Forelimb muscle (tissue), 1 donor: ENCODE measurements at regions not wholly inside any gene's neighbourhood (a gene's known extent, or its start where the extent isn't known, plus 50 kb on each side); places are given as distances from the start of the nearest gene placed in this dataset.

Experiments used
- DNase-seq: peaks from one replicate; pipeline ENCODE4 v3.0.0-alpha.2; 2013; ENCODE audit warnings: low read depth

DNA sequence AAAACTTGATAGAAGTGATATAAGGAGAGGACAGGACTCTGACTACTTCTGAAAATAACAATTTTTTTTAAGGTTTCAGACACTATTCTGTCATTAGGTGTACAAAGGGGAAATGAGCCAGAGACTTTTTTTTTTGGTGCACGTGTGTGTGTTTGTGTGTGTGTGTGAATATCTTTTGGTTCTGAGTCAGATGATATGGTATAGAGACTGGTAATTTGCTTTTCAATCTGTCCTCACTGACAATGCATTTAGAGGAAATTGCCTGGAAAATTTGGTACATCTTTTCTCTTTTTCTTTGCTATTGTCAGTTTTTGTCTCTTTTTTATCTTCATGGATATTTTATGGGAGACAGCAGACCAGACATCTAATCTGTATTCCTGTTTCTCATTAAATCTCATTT is 59.3 kb downstream of the DDIT4L start:
- no peak for DNase-seq

DNA sequence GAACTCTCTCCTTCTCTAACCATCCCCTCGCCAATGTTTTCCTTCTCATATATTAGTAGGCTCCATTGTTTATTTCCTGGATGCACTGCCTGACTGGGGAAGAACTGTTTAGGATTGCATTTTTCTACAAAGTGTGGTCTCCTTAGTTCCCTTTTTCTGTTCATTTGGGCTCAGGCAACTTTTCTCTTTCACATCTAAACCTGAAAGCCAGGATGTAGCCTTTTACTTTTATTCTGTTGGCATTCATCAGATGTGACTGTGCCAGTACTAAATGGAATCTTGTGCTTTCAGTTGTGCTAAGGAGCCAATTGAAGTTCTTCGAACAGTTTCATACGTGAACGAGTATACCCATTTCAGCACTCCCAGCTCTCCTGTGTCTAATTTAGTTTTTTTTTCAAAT is 59.8 kb downstream of the DDIT4L start:
- DNase-seq, result no peak

DNA sequence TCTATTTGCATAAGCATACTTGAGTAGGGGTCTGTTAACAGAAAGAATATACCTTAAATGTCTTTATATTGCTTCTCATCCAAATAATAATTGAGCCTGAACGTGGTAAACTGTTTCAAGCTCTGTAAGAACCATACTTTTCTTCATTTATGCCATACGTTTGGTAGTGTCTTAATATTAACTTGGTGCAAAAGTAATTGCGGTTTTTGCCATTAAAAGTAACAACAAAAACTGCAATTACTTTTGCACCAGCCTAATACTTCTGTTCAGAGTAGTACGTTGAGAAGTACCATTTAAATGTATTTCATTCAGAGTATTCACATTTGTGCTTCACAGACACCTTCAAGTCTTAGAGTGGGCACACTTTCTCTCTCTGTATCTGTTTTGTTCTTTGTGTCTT is 60.5 kb downstream of the DDIT4L start:
- DNase-seq, result no peak

DNA sequence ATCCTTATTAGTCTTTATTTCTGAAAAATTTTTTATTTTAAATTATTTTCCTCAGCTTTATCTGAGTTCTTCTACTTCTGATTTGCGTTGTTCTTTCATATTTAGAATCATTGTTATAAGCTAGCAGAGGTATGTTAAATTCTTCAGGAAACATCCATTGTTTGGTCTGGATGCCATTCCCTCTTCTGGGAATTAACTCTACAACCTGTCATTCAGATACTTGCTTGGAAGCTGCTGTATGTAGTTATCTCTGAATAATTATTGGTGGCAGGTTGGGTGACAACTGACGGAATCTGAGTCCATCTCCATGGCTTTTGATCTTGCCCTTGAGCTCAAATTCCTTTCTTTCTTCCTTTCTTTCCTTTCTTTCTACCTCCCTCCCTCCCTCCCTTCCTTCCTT is 61.9 kb downstream of the DDIT4L start:
- no peak for DNase-seq

DNA sequence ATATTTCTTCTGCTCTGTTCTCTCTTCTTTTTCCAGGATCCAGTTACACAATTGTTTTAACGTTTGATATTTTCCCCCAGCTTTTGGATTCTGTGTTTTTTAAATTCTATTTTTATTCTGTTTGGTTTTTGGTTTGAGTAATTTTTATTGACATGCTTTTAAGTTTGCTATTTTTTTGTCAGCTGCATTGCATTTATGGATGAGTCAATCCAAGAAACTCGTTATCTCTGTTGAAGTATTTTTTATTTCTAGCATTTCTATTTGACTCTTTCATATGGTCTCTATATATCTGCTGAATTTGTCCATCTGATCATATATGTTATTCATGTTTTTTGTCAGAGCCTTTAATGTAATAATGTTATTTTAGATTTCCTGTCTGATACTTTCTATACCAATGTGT is 65.6 kb downstream of the DDIT4L start:
- DNase-seq, result no peak

DNA sequence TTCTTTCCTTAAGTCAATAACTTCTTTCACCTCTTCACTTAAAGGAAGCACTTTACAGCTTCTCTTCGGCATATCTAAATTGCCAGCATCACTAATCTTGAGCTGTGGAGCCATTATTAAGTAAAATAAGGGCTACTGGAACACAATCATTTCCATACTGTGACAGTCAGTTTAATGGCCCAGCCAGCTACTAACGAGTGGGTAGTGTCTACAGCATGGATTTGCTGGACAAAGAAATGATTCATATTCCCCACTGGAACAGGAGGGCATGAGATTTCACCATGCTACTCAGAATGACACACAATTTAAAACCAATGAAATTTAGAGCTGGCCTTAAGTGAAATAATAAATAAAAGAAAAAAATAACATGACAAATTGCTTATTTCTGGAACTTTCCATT is 72.1 kb downstream of the DDIT4L start:
- no peak for DNase-seq

DNA sequence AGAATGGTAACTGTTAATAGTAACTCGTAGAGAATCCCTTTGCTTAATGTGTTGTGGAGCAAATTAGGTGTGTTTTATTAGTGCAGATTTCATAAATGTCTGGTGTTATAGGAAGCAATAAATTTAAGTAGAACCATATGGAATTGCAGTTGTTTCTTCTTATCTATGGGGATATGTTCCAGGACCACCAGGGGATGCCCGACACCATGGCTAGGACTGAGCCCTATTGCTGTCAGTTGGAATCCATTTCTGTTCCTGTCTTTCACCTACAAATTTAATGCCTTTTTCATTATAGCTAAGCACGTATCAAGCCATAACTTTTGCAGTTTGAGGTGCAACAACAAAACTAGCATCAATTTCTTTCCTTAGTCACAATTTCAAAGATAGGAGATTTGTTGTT is 72.5 kb downstream of the DDIT4L start:
- no peak for DNase-seq

DNA sequence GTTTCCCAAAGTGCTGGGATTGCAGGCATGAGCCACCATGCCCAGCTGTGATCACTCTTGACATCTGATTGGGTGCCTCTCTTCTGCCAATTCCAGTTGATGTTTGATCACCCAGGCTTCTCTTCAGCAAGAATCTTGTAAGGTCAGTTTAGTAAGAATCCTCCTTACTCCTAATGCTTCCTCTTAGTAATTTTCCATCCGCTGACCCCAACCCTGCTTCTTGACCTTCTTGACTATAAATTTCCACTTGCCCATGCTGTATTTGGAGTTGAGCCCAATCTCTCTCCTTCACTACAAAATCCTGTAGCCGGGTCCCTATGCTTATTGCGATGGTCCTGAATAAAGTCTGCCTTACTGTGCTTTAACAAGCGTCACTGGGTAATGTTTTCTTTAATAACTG is 75.4 kb downstream of the DDIT4L start:
- no peak for DNase-seq

DNA sequence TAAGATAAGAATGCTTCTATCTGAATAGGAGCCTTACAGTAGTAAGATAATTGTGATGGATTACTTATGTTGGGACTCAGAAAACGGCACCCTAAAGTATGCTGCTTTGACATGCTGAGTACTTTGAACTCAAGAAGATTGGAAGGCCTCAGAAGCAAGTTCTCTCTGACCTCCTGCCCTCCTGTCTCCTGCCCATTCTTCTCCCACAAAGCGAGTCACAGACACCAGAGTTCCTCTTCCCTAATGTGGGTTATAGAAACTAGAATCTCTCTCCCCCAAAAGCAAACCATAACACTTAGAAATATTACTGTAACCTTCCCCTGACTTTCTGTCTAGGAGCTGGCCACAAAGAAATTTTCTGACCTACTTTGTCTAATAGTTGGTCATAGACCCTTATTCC is 76.5 kb downstream of the DDIT4L start:
- no peak for DNase-seq

DNA sequence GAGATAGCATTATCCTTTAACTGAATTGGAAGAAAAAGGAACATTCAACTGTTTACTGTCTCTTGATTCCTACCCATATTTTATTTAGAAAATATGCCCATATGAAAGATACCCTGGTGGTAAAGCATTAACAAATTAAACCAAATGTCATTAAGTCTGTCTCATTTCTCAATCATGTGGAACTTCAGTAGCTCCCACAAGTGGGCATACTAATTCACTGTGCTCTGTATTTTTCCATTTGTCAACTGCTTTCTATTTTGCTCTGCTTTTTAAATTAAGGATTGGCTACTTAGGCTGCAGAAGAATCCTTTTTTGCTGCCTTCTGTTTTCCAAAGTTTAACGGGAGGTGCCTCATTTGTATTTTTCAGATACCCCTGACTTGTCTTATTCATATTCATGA is 77.2 kb downstream of the DDIT4L start:
- DNase-seq, result no peak

DNA sequence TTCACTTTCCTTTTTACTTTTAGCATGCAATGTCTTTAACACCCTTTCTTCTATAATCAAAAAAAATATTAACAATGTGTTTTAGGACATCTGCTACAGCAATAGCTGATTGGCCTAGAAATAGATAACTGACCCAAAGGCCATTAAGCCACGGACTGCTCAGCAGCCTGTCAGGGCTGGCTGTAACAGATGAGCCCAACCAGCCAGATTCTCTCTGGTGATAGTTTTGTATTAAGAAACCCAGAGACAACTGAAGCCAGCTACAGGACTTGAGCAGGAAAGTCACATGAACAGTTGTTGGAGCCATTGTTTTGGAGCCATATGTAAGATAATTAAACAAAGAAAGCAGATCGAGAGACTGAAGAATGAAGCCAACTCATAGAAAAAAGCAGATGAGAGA is 80.3 kb downstream of the DDIT4L start:
- DNase-seq, result no peak

DNA sequence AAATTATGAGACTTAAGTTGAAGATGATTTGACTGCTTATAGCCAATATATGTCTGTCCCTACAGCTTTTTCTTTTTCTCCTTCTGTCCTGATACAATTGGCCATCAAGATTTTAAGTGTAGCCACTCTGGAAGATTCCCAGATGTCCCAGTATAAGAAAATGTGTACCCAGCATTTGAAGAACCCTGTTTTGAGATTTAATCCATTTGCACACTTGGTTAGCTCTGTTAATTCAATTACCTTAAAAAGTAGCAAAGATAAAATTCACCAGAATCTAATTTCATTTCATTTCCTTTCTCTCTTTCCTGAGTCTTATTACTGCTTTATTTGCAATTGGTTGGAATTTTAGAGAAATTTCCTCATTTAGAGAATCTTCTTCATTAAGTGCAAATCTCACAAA is 81.4 kb downstream of the DDIT4L start:
- no peak for DNase-seq

DNA sequence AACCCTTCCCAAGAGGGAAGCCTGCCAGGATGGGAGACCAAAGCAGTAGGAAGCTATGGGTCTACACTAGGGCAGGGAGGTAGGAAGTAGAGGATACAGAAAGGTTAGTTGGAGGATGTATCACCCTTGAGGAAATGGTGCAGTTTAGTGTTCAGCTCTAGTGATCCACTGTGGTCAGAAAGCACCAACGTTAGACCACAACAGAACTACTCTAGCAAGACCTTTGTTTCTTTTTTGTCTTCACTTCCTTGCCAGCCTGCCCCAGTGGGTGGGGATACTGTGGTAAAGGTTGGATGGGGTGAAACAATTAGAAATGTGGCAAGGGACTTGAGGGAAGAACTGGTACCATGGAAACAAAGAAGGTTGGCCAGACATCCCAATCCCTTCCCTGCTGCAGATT is 83.3 kb downstream of the DDIT4L start:
- no peak for DNase-seq

DNA sequence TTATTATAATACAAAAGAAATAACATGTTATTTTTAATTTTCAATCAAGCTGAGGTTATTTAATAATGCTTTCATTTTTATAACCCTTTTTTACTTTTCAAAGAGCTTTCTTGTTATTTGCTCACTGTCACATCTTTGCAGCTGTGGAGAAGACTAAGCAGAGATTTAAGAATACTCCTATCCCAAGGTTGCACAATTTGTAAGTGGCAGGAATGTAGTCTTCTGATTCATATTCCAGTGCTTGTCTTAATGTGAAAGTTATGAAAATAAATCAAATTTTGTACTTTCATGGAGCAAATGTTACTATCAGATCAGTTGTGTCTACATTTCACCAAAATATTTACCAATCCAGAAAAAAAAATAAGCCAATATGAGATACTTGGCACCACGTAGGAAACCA is 86.6 kb downstream of the DDIT4L start:
- DNase-seq, result no peak

DNA sequence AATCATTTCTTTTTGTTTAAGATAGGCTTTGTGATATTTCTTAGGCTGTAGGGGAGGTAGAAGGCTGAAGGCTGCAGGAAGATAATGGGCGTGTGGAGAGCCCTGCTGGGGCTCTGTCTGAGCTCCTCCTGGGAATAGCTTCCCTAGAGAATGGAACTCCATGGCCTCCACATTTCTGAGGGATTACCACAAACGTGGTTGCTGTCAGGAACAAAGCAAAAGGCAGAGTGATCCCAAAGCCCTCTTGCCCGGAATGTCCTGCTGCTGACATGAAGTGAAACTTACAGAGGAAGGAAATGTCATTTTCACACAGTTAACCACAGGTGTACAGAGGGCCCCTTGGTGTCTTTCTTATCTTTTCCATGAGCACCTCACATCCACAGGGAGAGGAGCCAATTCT is 89.3 kb downstream of the DDIT4L start:
- no peak for DNase-seq

DNA sequence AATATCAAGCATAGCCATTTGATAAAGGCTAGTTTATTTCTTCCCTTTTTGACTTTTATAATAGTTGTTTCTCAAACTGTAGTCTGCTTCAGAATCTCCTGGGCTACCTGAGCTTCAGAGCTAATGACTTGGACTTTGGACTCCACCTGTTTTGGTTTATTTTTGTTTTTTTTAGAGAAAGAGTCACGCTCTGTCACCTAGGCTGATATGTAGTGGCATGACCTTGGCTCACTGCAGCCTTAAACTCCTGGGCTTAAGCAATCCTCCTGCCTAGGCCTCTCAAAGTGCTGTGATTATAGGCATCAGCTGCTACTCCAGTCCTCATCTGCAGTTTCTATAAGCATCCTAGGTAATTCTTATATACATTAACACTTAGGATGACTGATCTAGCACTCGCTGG is 90.5 kb downstream of the DDIT4L start:
- DNase-seq, result no peak

DNA sequence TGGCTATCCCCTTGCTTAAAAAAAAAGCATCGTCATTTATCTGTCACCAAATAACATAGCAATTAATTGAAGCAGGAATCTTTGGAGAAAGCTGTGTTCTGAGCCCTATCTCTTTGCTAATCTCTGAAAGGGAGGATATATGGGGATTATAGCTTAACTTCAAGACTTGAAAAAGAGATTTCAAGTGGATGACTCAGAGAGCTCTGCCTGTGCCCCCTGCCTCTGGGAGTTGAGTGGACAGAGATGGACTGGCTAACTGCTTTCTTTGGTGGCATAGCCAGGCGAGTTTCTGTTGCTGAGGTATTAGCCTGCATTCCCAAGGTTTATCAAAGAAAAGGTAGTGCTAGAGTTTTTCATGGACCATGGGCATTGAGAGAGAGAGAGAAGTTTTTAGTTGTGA is 91.6 kb downstream of the DDIT4L start:
- no peak for DNase-seq

DNA sequence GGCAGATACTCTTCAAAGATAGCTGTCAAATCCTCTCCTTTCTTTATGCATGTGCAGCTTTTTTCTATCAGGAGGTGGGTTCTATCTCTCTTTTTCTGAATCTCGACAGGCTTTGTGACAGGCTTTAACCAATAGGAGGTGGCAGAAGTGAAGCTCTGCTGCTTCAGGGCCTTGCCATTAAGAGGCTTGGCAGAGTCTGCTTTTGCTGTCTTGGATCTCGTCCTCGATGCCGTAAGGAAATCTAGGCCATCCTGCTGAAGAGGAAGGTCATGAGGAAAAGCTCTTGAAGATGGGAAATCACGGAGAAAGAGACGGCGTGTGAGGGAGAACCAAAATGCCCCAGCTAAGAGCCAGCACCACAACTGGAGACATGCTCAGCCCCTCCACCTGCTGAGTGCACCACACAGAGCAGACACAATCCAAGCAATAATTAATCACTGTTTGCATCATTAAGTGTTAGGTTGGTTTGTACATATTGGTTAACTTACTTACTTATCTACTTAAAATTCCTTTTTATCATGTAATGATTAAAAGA is 92.2 kb downstream of the DDIT4L start:
- no peak for DNase-seq

DNA sequence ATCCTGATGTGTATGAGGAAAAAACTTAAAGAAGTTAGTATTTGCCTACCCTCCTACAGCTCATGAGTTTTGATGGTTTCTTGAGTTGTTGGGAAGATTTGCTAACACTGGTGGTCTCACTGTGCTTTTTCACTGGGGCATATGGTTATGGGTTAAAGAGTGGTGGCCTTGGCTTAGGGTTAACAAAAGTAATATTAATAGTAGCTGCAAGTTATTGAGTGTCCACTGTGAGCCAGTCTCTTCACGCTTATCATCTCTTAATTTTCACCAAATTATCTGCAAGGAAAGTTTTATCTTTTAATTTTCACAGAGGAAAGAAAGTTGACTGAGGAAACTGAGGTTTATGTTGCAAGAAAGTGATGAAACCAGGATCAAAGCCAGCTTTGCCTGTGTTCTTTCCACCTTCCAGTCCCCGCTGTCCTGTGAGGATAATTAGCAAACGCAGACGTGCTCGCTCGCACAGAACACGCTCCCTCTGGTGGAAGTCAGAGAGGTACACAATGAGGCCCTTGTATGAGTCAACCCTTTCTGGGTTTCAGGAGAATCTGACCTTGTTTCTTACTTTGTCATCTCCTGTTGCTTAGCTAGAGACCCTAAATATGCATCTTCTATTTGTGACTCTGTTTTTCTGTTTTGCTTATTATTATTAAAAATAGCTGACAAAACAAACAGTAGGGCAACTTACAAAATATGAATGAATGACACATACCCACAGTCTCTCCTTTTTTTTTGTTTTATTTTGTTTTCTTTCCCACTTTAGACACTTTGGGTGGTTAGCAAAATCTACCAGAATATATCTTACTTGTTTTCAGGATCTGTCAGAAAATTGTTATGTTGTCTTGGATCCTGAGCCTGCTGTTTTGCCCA is 94.3 kb downstream of the DDIT4L start:
- peak; percentile 35 for DNase-seq

DNA sequence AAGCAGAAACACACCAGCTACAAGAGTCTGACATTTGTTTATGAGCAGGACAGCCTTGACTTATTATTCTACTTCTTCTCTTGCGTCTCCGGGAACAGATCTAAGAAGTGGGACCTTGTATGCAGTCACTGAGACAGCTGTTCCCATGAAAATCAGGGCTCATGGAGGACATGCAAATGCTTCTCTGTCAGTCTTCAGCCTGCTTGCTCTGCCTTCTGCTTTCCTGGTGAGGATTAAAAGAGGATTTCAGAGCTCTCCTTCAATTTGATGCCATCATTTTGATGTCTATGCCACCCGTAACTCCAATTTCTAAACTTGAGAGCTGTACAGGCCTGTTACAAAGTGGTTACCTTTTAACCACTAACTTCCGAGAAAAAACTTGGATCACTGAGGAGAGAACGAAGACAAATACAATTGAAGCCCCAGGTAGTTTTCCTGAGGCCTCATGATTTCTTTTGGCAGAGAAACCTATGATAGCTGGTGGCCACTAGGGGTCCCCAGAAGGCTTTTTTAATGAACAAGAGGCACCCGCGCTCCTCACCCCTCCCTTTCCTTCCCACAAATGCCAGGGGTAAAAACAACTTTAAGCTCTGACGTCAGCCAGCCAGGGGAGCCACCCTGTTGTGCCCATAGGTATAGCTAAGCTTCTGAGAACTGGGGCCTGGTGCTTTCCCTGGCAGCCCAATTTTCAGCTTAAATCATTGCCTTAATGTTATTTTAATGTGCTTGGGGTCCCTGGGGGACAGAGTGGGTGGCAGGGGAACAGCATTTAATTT is 97.0 kb downstream of the DDIT4L start:
- DNase-seq, result peak; percentile 29

DNA sequence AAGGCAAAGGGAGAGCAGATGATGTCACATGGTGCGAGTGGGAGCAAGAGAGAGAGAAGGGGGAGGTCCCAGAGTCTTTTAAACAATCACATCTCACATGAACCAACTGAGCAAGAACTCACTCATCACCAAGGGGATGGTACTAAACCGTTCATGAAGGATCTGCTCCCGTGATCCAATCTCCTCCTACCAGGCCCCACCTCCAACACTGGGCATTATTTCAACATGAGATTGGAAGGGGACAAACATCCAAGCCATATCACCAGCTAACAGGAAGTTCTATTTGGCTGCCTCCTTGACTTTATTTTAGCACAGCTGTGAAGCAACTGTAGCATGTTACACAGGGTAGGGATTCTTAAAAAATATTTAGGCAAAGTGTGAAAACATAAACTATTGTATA is 102.5 kb downstream of the DDIT4L start:
- no peak for DNase-seq

DNA sequence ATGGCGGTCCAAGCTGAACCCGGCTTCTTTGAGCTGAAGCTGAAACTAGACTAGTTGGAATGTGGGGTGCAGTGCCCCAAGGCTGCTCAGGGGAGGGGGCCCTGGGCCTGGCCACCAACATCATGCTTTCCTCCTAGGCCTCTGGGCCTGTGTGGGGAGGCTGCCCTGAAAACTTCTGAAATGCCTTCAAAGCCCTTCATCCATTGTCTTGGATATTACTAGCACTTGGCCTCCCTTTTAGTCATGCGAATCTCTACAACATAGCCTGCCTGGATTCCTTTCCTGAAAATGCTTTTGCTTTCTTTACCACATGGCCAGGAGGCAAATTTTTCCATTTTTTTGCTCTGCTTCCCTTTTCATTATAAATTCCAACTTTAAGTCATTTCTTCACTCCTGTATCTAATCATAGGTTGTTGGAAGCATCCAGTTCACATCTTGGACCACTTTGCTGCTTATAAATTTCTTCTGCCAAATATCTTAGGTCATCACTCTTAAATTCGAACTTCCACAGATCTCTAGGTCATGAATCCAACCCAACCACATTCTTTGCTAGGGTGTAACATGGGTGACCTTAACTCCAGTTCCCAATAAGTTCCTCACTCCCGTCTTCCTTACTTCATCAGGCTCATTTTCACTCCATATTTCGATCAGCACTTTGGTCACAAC is 103.4 kb downstream of the DDIT4L start:
- DNase-seq, result peak; percentile 25

DNA sequence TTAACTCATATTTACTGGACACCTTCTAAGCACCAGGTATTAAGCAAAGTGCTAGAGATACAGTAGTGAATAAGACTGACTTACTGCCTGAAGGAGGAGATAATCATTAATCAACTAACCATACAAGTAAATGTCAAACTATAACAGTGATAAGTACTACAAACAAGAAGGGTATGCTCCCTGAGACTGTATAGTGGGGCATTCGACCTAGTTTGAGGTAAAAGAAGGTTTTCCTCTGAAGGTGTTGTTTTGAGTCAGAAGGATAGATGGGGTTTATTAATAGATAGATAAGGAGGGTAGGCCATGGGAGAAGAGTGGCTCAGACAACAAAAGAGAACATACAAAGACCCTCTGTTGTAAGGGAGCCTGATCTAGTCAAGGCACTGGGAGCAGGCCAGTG is 105.4 kb downstream of the DDIT4L start:
- DNase-seq, result no peak
